DMS79 treated with DMSO at 0.1 percent for 48 hours (cell line): ENCODE measurements at regions not wholly inside any gene's neighbourhood (a gene's known extent, or its start where the extent isn't known, plus 50 kb on each side); places are given as distances from the start of the nearest gene placed in this dataset.
"Not testable (repeated sequence)": the region's sequence is repeated elsewhere in the genome, so short reads cannot be mapped to it uniquely, and the experiment has no call there.

ENCODE experiments used
- DNase-seq: peaks from one replicate; lab custom pipeline; 2025; lab: John Stamatoyannopoulos, UW

GRCh38 chr5:2861605-2862004 lies 110.1 kb upstream of the IRX2 start:
- no peak for DNase-seq

DNA sequence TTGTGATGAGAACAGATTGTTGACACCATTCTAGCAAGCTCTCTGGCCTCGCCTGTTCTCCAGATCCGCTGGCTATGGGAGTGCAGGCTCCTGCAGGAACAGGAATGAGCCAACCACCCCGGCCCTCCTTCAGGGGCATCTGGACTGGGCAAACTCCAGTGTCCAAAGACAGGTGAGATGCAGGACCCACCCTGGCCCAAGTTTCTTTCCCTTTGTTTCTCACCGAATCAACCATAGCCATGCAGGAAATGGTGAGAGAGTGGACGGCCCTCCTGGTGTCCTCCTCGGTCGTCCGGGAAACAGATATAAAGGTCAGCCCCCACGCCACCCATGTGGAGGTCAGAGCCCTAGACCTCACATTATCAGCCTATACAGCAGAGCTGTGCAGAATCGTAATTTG lies 108.6 kb upstream of the IRX2 start:
- no peak for DNase-seq

DNA sequence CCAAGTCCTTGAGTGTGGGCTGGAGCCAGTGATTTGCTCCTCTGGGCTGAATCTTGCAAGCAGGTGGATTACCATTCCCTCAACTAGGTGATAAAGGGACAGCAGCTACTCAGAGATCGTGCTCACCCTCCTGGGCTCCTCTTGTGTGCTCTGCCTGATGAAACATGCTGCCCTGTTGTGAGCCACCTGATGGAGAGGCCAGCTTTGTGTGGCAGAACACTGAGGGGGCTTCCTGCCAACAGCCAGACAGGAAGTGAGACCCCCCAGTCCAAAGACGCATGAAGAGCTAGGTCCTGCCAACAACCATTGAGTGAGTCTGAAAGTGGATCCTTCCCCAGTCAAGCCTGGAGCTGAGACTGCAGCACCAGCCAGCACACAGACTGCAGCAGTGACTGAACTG lies 106.4 kb upstream of the IRX2 start:
- no peak for DNase-seq

DNA sequence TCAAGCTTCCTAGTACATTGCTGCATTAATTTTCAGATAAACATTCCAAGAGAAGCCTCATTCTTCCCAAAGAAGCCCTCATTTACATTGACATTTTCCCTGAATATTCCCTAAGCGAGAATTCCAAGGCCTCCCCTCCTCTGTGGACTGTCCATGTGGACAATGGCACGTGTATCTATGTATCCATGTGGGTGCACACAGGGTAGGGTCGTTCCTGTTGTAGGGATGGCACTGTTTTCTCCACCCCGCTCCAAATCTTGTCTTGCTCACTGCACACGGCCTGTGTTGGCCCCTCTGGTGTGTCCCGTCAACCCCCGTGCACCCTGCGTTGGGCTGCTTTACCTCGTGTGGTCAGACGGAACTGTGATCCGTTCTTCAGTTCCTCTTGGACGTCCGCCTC lies 104.7 kb upstream of the IRX2 start:
- no peak for DNase-seq

DNA sequence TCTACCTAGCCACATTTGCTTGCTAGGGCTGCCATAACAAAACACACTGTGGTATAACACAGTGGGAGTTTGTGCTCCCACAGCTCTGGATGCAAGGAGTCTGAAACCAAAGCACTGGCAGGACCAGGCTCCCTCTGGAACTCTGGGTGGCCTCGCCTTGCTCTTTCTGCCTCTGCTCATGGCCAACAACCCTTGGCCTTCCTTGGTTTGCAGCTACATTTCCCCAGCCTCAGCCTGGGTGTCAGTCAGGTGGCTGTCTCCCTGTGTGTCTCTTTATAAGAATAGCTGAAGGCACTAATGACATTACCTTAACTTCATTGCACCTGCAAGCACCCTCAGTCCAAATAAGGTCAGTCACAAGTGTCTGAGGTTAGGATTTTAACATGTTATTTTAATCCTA lies 101.0 kb upstream of the IRX2 start:
- no peak for DNase-seq

DNA sequence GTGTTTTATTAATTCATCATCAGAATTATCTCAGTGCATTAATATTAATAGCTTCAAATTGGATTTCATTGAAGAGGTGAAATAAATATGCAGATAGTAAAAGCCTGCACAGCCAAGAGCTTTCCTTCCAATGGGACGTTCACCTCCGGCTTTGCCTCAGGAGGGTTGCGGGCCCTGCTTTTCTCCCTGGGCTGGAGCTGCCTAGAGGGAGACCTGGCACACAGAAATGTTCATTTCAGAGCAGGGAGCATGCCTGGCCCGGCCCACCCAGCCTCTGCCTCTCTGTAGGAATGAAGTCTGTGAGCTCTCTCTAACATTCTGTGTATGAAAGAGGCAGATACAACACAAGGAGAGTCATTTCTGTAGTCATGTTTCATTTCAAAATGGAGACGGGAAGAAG lies 100.4 kb upstream of the IRX2 start:
- no peak for DNase-seq

DNA sequence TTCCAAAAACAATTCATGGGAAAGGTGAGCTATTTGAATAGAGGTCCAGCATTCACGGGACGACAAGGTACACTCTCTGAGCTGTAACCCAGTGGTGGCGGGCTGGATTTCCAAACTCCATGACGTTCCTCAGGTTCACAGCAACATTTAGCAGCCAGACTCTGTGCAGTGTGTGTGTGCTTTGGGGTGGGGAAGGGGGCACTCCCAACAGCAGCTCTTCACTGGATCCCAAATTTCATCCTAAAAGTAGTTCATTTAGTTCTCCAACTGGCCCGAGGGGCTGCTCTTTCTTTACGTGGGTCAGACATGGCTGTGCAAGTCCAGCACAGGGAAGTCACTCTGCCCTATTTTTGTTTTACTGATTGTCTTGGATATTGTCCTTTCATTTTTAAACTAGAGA lies 98.0 kb upstream of the IRX2 start:
- no peak for DNase-seq

DNA sequence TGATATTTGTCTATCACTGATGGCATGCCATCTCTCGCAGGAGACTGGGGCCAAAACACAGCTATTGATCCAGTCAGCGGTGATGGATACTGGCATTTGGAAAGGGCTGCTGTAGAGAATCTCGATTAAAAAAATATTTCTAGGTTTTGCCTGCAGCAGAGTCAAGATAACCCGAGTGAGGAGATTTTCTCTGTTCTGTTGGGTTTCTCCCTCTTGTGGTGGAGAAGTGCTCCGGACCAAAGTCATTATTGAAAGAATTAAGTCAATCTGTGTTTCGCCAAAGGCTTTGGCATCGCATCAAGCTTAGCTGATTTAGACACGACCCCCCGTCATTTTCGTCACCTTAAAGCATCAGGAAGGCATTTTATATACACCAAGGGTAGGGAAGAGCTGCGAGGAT lies 97.1 kb upstream of the IRX2 start:
- DNase-seq: no peak

- DNase-seq: no peak
These were observed 96.1 kb upstream of the IRX2 start for GRCh38 chr5:2847608-2848007.

DNA sequence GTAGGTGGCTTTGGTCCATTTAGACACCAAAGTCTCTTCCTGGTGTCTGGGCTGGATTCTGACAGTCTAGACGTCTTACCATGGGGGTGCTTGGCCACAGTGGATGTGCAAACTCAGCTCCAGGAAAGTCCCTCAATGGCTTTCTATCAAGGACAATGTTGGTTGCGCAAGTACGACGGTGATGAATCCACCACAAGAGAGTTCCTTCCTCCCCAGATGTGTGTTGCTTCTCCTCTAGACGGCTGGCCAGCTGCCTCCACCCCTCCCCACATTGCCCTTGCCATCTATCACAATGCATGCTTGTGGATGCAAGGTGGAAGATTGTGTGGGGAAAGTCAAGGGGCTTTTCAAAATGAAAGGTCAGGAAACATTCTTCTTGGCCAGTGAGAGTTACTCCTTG lies 89.7 kb upstream of the IRX2 start:
- no peak for DNase-seq

DNA sequence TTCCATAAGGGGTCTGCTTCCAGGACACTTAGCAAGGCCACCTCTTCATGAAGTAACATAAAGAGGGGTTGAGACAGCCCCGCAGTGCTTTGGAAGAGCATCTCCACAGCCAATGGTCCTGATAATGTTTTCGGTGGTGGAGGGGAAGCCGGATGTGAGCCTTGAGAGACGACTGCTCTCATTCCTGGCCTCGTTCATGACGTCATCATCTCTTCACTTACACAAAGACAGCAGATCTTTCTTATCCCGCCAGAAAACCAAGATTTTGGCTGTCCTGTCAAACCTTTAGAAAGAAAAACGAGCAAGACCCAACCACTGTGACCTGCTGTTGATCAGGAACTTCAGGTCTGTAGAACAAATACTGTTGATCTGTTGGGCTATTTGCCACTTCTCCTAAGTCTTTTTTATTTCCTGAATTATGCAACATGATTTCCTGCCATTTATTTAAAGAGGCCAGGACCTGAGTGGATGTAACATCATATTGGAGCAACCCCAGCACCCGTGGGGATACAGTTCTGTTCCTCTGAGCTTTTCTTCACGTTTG lies 89.0 kb upstream of the IRX2 start:
- DNase-seq: no peak

- no peak for DNase-seq
These were observed 84.7 kb upstream of the IRX2 start for GRCh38 chr5:2836133-2836532.

DNA sequence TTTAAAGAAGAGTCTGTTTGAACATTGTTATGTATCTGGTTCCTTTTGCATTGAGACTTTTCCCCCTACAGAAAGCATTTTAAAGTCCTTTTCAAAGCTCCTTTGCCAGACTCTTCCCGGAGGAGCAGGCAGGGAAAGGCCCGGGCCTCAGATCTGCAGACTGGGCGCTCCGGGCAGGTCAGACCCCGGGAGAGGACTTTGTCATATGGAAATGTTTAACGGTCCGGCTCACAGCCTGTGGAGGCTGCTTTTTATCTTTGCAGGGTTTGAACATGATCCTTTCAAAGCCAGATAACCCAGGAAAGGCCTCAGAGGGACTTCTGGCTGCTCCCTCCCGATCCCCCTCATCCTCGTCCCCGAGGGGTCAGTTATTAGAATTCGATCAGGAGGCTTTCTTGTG lies 82.1 kb upstream of the IRX2 start:
- DNase-seq: no peak

DNA sequence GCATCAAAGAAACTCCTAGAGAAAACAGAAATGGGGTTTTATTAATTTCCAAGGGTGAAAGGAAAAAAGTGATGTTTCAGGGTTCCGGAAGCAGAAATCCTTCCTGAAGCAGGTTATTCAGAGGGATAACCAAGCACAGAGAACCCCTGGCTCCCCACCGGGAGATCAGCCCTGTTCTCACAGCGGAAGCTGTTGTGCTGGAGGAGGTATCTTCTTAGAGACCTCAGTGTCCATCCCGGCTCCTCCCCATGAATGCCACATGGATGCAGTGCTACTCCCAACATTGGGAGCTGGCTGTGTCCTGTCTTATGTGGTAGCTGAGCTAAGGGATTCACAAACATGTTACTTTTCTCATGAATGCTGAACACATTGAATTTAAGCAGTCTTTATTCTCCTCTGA lies 80.9 kb upstream of the IRX2 start:
- DNase-seq: no peak

- DNase-seq: no peak
These were observed 77.8 kb upstream of the IRX2 start for GRCh38 chr5:2829239-2829638.

DNA sequence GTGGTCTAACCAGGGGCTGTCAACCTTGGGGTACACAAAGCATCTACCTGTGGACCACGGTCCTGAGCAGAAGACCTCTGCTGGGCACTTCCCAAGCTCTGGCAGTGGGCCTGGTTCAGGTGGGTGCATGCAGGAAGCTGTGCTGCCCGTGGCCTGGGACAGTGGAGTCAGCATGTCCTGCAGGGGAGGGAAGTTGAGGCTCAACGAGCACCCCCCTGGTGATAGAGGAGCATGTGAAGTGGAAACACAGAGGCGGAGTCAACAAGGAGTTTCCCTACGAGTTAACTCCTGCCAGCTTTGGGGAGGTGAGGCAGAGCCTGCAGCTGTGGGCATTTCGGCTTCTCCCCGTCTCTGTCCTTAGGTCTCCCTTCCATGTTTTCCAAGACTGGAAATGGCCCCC lies 67.5 kb upstream of the IRX2 start:
- no peak for DNase-seq

GRCh38 chr5:2817031-2817603 lies 65.6 kb upstream of the IRX2 start:
- no peak for DNase-seq

DNA sequence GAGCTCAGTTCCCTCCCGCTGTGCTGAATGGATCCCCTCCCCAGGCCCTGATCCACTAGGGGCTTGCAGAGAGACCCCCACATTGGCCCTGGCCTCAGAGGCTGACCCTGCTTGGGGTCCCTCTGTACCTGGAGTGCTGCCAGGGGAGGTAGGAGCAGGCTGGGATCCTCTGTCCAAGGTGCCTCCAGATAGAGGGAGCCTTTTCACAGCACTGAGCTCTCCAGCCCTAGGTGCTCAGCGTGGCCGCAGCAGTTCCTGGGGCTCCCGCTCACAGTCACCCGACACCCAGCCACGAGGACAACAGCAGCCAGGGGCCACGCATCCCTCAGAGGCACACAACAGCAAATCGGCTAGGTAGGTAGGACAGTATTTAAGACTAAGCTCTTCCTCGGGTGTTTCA lies 62.2 kb upstream of the IRX2 start:
- DNase-seq: no peak

- no peak for DNase-seq
These were observed 59.2 kb upstream of the IRX2 start for GRCh38 chr5:2810644-2811043.

DNA sequence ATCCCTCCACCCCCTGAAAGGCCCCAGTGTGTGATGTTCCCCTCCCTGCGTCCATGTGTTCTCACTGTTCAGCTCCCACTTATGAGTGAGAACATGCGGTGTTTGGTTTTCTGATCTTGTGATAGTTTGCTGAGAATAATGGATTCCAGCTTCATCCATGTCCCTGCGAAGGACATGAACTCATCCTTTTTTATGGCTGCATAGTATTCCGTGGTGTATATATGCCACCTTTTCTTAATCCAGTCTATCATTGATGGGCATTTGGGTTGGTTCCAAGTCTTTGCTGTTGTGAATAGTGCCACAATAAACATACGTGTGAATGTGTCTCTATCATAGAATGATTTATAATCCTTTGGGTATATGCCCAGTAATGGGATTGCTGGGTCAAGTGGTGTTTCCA lies 55.8 kb upstream of the IRX2 start:
- not testable (repeated sequence) for DNase-seq

- no peak for DNase-seq
These were observed 54.7 kb upstream of the IRX2 start for GRCh38 chr5:2806176-2806575.

DNA sequence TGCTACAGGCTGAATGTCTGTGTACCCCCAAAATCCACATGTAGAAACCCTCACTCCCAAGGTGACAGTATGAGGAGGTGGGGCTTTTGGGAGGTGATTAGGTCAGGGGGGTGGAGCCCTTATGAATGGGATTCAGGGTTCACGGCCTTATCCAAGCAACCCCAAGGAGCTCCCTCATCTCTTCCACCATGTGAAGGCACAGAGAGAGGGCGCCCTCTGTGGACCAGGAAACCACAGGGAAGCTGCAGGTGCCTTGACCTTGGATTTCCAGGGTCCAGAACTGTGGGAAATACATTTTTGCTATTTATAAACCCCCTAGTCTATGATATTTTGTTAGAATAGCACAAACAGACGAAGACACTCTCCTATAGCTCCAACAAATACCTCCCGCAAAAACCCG lies 53.6 kb upstream of the IRX2 start:
- no peak for DNase-seq

- DNase-seq: no peak
These were observed 52.3 kb upstream of the IRX2 start for GRCh38 chr5:2803751-2804150.

DNA sequence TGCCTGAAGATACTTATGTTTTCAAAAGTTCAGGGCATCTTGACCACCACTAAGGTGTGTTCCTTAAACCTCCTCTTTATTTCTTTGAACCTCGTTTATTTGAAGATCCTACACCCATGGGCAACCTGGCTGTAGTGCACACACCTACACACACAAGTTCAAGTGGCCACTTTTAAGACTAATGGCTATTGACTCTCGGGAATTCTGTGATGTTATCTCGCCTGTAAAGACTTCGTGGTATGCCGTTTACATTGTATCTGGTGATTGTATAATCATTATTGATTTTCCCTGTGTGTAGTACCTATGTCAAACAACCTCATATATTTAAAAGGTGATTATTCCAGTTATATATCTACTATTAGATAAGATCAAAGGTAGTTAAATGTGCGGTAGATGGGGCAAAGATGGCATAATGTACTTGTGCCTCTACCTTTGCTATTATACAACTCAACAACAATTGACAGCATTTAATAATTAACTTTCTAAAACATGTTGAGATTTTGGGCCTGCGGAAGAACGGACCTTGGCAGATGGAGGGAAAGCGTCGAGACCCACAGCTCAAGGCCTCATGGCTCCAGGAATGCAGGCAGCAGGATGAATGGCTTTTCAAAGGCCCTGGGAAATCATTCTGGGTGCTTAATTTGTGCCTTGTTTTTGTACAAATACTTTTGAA lies 51.4 kb upstream of the IRX2 start:
- DNase-seq: no peak
